Dedifferentiated amniotic fluid mesenchymal stem cell (primary cell): ENCODE measurements at regions not wholly inside any gene's neighbourhood (a gene's known extent, or its start where the extent isn't known, plus 50 kb on each side); places are given as distances from the start of the nearest gene placed in this dataset.
"Not testable (repeated sequence)": the region's sequence is repeated elsewhere in the genome, so short reads cannot be mapped to it uniquely, and the experiment has no call there.

ENCODE experiments used
- DNase-seq: peaks from one replicate; pipeline ENCODE4 v3.0.0-alpha.2; 2016; ENCODE audit errors: extremely low spot score

- DNase-seq, result no peak
Measured at GRCh38 chr10:2351566-2351965, 614.2 kb upstream of the ADARB2 start.

GRCh38 chr10:2342206-2342605 is 604.9 kb upstream of the ADARB2 start:
- DNase-seq, result no peak

- no peak for DNase-seq
Measured at GRCh38 chr10:2340831-2341647, 603.7 kb upstream of the ADARB2 start.

GRCh38 chr10:2335626-2336025 is 598.3 kb upstream of the ADARB2 start:
- DNase-seq, result no peak

- DNase-seq, result no peak
Measured at GRCh38 chr10:2334575-2334974, 597.2 kb upstream of the ADARB2 start.

GRCh38 chr10:2329082-2329481 is 591.8 kb upstream of the ADARB2 start:
- no peak for DNase-seq

- DNase-seq, result no peak
Measured at GRCh38 chr10:2326411-2326810, 589.1 kb upstream of the ADARB2 start.

GRCh38 chr10:2315045-2315485 is 577.7 kb upstream of the ADARB2 start:
- DNase-seq, result not testable (repeated sequence)

- DNase-seq, result no peak
Measured at GRCh38 chr10:2306081-2306480, 568.8 kb upstream of the ADARB2 start.

GRCh38 chr10:2303169-2303568 is 565.8 kb upstream of the ADARB2 start:
- no peak for DNase-seq

GRCh38 chr10:2301227-2301626 is 563.9 kb upstream of the ADARB2 start:
- no peak for DNase-seq

GRCh38 chr10:2300231-2300630 is 562.9 kb upstream of the ADARB2 start:
- DNase-seq, result no peak

GRCh38 chr10:2296179-2296891 is 559.0 kb upstream of the ADARB2 start:
- DNase-seq, result no peak

GRCh38 chr10:2294739-2295138 is 557.4 kb upstream of the ADARB2 start:
- DNase-seq, result no peak

- no peak for DNase-seq
Measured at GRCh38 chr10:2284071-2284470, 546.7 kb upstream of the ADARB2 start.

GRCh38 chr10:2282202-2282601 is 544.9 kb upstream of the ADARB2 start:
- no peak for DNase-seq

GRCh38 chr10:2280713-2281300 is 543.5 kb upstream of the ADARB2 start:
- no peak for DNase-seq

- no peak for DNase-seq
Measured at GRCh38 chr10:2279711-2280110, 542.4 kb upstream of the ADARB2 start.

GRCh38 chr10:2278363-2278762 is 541.0 kb upstream of the ADARB2 start:
- no peak for DNase-seq

- DNase-seq, result no peak
Measured at GRCh38 chr10:2263561-2263960, 526.2 kb upstream of the ADARB2 start.

GRCh38 chr10:2262878-2263277 is 525.6 kb upstream of the ADARB2 start:
- DNase-seq, result no peak

- no peak for DNase-seq
Measured at GRCh38 chr10:2262333-2262732, 525.0 kb upstream of the ADARB2 start.

GRCh38 chr10:2256241-2256640 is 518.9 kb upstream of the ADARB2 start:
- no peak for DNase-seq
